Erythroblast (primary cell): ENCODE measurements at regions not wholly inside any gene's neighbourhood (a gene's known extent, or its start where the extent isn't known, plus 50 kb on each side); places are given as distances from the start of the nearest gene placed in this dataset.

Experiments used
- GATA1 ChIP-seq: IDR thresholded peaks from 2 replicates; pipeline ENCODE4 v1.6.1; 2011; ENCODE audit warnings: low read depth, mild to moderate bottlenecking, control low read depth, low read length, moderate library complexity
- POLR2A ChIP-seq: IDR thresholded peaks from 2 replicates; pipeline ENCODE4 v1.6.1; 2011; ENCODE audit warnings: mild to moderate bottlenecking, low read length

GRCh38 chr2:33777786-33778185, 178.7 kb upstream of the FAM98A start:
- no peak for TF ChIP-seq POLR2A
- TF ChIP-seq GATA1: no peak
